ENCODE measurements at regions not wholly inside any gene's neighbourhood (a gene's known extent, or its start where the extent isn't known, plus 50 kb on each side); places are given as distances from the start of the nearest gene placed in this dataset.

- TF ChIP-seq CTCF (IDR thresholded peaks at IDR 0.05) = no peak
- TF ChIP-seq POLR2A (IDR thresholded peaks at IDR 0.05) = no peak
These were observed 503.8 kb downstream of the NPIPA7 start for GRCh38 chr16:16882766-16883165.

Measured in testis (tissue), 2 donors.